Uterus (tissue), 3 donors: ENCODE measurements at regions not wholly inside any gene's neighbourhood (a gene's known extent, or its start where the extent isn't known, plus 50 kb on each side); places are given as distances from the start of the nearest gene placed in this dataset.

Experiments used
- DNase-seq, 2 donors: peaks; one replicate each; pipeline ENCODE4 v3.0.0-alpha.2; 2019 to 2020
- H3K27ac ChIP-seq, 2 donors: fragments of 200-600 bp; sonication (generic); 1 replicate in 1 of 2; 2 replicates in 1 of 2; pipeline ENCODE4 v1.5.1; 2016 to 2018
- H3K27me3 ChIP-seq, 2 donors: fragments of 200-600 bp; sonication (generic); one replicate each; pipeline ENCODE4 v1.5.1; 2018 to 2019; ENCODE audit warnings: control low read depth in 1 of 2
- H3K36me3 ChIP-seq, 2 donors: fragments of 200-600 bp; sonication (generic); one replicate each; pipeline ENCODE4 v1.5.1; 2019; ENCODE audit warnings: control low read depth in 1 of 2
- H3K4me1 ChIP-seq, 2 donors: fragments of 200-600 bp; sonication (generic); one replicate each; pipeline ENCODE4 v1.5.1; 2018 to 2019; ENCODE audit warnings: control low read depth in 1 of 2
- H3K4me3 ChIP-seq, 2 donors: fragments of 200-600 bp; sonication (generic); 1 replicate in 1 of 2; 2 replicates in 1 of 2; pipeline ENCODE4 v1.5.1; 2018 to 2019; ENCODE audit warnings: mild to moderate bottlenecking in 1 of 2
- H3K9me3 ChIP-seq, 2 donors: fragments of 200-600 bp; sonication (generic); one replicate each; pipeline ENCODE4 v1.5.1; 2019; ENCODE audit warnings: control low read depth in 1 of 2
- POLR2A ChIP-seq, 2 donors: fragments of 450-650 bp; IDR thresholded peaks; one replicate each; pipeline ENCODE4 v1.6.1; 2016; ENCODE audit warnings: antibody characterized with exemption in 2 of 2, mild to moderate bottlenecking in 1 of 2, moderate library complexity in 1 of 2
- intact Hi-C: fragments of 100-400 bp; cut with DNase I; formaldehyde crosslinking; loops from one replicate; pipeline ENCODE4 v1.15.1; 2023; ENCODE audit warnings: low total_unique reads
- TF ChIP-seq, protein P1 (sequence below), 4 experiments: fragments of 200-600 bp in 2 of 4; fragments of 450-650 bp in 2 of 4; sonication (generic) in 2 of 4; IDR thresholded peaks; one replicate each; pipeline ENCODE4 v1.5.1; 2016 to 2019; ENCODE audit warnings: antibody characterized with exemption in 4 of 4, mild to moderate bottlenecking in 2 of 4, moderate library complexity in 1 of 4
- donor health status: DM: yes; HTN: yes; CAD: no.

DNA sequence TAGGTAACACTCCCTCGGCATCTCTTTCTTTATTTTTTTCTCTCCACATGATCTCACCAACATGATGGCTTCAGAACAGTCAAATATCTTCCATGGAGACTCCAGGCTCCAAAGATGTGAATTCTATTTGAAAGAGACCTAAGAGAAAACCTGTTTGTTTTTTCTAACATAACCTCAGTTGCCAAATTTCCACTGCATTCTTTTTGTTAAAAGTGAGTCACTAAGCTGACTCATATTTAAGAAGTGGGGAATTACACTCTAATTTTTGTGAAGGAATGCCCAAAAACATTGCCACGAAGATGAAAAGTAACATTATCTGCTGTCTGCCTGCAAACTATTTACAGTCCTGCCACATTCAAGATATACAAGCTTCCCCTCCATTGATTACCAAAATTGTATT lies 1337.6 kb downstream of the LRFN5 start:
- no peak for DNase-seq
- intact Hi-C loops: no loop called here
- Histone ChIP-seq H3K9me3 (no peaks in the 10 kb centered on the region), H3K4me1 (no peaks in the 10 kb centered on the region), H3K27me3 (no peaks in the 10 kb centered on the region), H3K27ac (no peak overlapping the region), H3K4me3 (no peak overlapping the region), H3K36me3 (no peaks in the 10 kb centered on the region)
- TF ChIP-seq POLR2A (IDR thresholded peaks at IDR 0.05): no peak
- TF ChIP-seq, protein P1, sequence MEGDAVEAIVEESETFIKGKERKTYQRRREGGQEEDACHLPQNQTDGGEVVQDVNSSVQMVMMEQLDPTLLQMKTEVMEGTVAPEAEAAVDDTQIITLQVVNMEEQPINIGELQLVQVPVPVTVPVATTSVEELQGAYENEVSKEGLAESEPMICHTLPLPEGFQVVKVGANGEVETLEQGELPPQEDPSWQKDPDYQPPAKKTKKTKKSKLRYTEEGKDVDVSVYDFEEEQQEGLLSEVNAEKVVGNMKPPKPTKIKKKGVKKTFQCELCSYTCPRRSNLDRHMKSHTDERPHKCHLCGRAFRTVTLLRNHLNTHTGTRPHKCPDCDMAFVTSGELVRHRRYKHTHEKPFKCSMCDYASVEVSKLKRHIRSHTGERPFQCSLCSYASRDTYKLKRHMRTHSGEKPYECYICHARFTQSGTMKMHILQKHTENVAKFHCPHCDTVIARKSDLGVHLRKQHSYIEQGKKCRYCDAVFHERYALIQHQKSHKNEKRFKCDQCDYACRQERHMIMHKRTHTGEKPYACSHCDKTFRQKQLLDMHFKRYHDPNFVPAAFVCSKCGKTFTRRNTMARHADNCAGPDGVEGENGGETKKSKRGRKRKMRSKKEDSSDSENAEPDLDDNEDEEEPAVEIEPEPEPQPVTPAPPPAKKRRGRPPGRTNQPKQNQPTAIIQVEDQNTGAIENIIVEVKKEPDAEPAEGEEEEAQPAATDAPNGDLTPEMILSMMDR (IDR thresholded peaks at IDR 0.05): no peak

- H3K27ac ChIP-seq: no peak overlapping the region
- no peak overlapping the region for H3K4me3 ChIP-seq
- no peaks in the 10 kb centered on the region for H3K36me3 ChIP-seq
- H3K4me1 ChIP-seq: no peaks in the 10 kb centered on the region
- no peak for DNase-seq
- H3K27me3 ChIP-seq: no peaks in the 10 kb centered on the region
- intact Hi-C loops: no loop called here
- TF ChIP-seq, protein P1 (IDR thresholded peaks at IDR 0.05): no peak
- no peak for TF ChIP-seq POLR2A (IDR thresholded peaks at IDR 0.05)
- H3K9me3 ChIP-seq: no peaks in the 10 kb centered on the region
Measured at GRCh38 chr14:42931308-42931707, 1324.6 kb downstream of the LRFN5 start.

- no peak overlapping the region for H3K4me3 ChIP-seq
- no peak overlapping the region for H3K27ac ChIP-seq
- DNase-seq: no peak
- no peak for TF ChIP-seq POLR2A (IDR thresholded peaks at IDR 0.05)
- TF ChIP-seq, protein P1 (IDR thresholded peaks at IDR 0.05): no peak
- no peaks in the 10 kb centered on the region for H3K9me3 ChIP-seq
- no peaks in the 10 kb centered on the region for H3K27me3 ChIP-seq
- H3K36me3 ChIP-seq: no peaks in the 10 kb centered on the region
- H3K4me1 ChIP-seq: no peaks in the 10 kb centered on the region
- intact Hi-C loops: no loop called here
Measured at GRCh38 chr14:42929806-42930480, 1323.3 kb downstream of the LRFN5 start.

GRCh38 chr14:42927313-42927712 lies 1320.6 kb downstream of the LRFN5 start:
- no peak overlapping the region for H3K4me3 ChIP-seq
- no peak for DNase-seq
- H3K9me3 ChIP-seq: no peaks in the 10 kb centered on the region
- TF ChIP-seq, protein P1 (IDR thresholded peaks at IDR 0.05): no peak
- TF ChIP-seq POLR2A (IDR thresholded peaks at IDR 0.05): no peak
- intact Hi-C loops: no loop called here
- H3K4me1 ChIP-seq: no peaks in the 10 kb centered on the region
- H3K36me3 ChIP-seq: no peaks in the 10 kb centered on the region
- no peaks in the 10 kb centered on the region for H3K27me3 ChIP-seq
- no peak overlapping the region for H3K27ac ChIP-seq

DNA sequence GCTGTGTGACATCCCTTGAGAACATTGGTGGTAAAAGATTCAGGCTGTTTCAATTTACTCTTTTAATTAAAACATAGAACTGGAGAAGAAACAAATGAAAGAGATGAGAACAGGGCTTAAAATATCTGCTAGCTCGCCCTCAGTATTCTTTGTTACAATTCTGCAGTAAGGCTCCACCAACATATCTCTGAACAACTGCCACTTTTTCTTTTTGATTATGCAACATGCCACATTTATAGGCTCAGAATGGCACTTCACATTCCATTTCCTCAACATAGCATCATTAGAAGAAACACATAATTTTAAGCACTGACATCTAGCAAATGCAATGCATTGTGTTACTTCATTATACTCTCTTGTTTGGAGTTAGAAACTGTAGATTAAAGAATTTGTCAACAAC lies 1315.2 kb downstream of the LRFN5 start:
- Histone ChIP-seq H3K4me3 (no peak overlapping the region), H3K27ac (no peak overlapping the region)
- no peak for DNase-seq

More for the DNA sequence above, 1315.2 kb downstream of the LRFN5 start:
- H3K27me3 ChIP-seq: no peaks in the 10 kb centered on the region
- H3K4me1 ChIP-seq: no peaks in the 10 kb centered on the region
- no peaks in the 10 kb centered on the region for H3K9me3 ChIP-seq
- intact Hi-C loops: no loop called here
- no peaks in the 10 kb centered on the region for H3K36me3 ChIP-seq
- no peak for TF ChIP-seq POLR2A (IDR thresholded peaks at IDR 0.05)
- TF ChIP-seq, protein P1 (IDR thresholded peaks at IDR 0.05): no peak
